Thyroid gland (tissue), 4 donors: ENCODE measurements at regions not wholly inside any gene's neighbourhood (a gene's known extent, or its start where the extent isn't known, plus 50 kb on each side); places are given as distances from the start of the nearest gene placed in this dataset.

Experiments
- CTCF ChIP-seq, 6 experiments: fragments of 200-600 bp in 3 of 6; fragments of 450-650 bp in 3 of 6; sonication (generic) in 3 of 6; IDR thresholded peaks; one replicate each; pipeline ENCODE4 v1.5.1; 2016 to 2019; ENCODE audit warnings: antibody characterized with exemption in 6 of 6, mild to moderate bottlenecking in 2 of 6, inconsistent platforms in 1 of 6, moderate library complexity in 1 of 6
- POLR2A ChIP-seq, 2 donors: fragments of 450-650 bp; IDR thresholded peaks; one replicate each; pipeline ENCODE4 v1.6.1; 2017; ENCODE audit warnings: antibody characterized with exemption in 2 of 2, mild to moderate bottlenecking in 2 of 2, moderate library complexity in 1 of 2

GRCh38 chr7:3246127-3246526 lies 54.9 kb upstream of the SDK1 start:
- TF ChIP-seq CTCF (IDR thresholded peaks at IDR 0.05) (no peak), POLR2A (IDR thresholded peaks at IDR 0.05) (no peak)
